HepG2 (cell line): ENCODE measurements at regions not wholly inside any gene's neighbourhood (a gene's known extent, or its start where the extent isn't known, plus 50 kb on each side); places are given as distances from the start of the nearest gene placed in this dataset.

Experiments
- ATAC-seq: fragments of 200-7000 bp; cut with Tn5 transposase; 3 replicates; pipeline ENCODE4 v1.9.1; 2020; ENCODE audit warnings: mild to moderate bottlenecking, moderate library complexity
- BruUV-seq: library from RNA; stranded (reverse); fragments of 400-500 nt; replicated peaks from 2 replicates; lab custom pipeline; 2021; lab: Mats Ljungman, UMichigan
- CTCF ChIA-PET: fragments of 300-600 bp; formaldehyde crosslinking; extraction: SDS; loops from one replicate; lab custom pipeline; 2021; ENCODE audit warnings: low total read pairs, inconsistent platforms, low intra/inter-chr PET ratio; lab: Yijun Ruan, JAX
- POLR2A ChIA-PET: fragments of 350-600 bp; sonication (Branson Sonifier 250); formaldehyde crosslinking; loops from one replicate; lab custom pipeline; 2020; ENCODE audit warnings: antibody characterized with exemption, inconsistent platforms; lab: Yijun Ruan, JAX
- DNase-seq: peaks from one replicate; pipeline ENCODE4 v3.0.0-alpha.2; 2015; ENCODE audit warnings: low spot score
- FAIRE-seq: peaks from 3 replicates; lab custom pipeline; 2011; peaks lifted over from hg19 to GRCh38; lab: Jason Lieb, UNC
- H2AFZ ChIP-seq: one replicate; pipeline ENCODE4 v1.6.1; 2011; ENCODE audit warnings: low read length, inconsistent platforms
- H3K27ac ChIP-seq: fragments of 300-600 bp; 3 replicates; pipeline ENCODE4 v1.8.0; 2011; ENCODE audit warnings: mixed run types, mild to moderate bottlenecking, mixed read lengths, low read length, inconsistent platforms; ENCODE audit not compliant: insufficient read depth; ENCODE audit errors: extremely low read length
- H3K27me3 ChIP-seq, 2 experiments: fragments of 200-600 bp in 1 of 2; 2 replicates in 1 of 2; 3 replicates in 1 of 2; pipeline versions ENCODE4 v1.6.0 to v1.8.0; 2011; ENCODE audit warnings: low read length in 2 of 2, mild to moderate bottlenecking in 2 of 2, moderate library complexity in 2 of 2, inconsistent platforms in 1 of 2; ENCODE audit not compliant: insufficient read depth in 2 of 2, control insufficient read depth in 1 of 2
- H3K36me3 ChIP-seq, 2 experiments: fragments of 200-600 bp in 1 of 2; replicated peaks in 1 of 2; 2 replicates in 1 of 2; 3 replicates in 1 of 2; pipeline versions ENCODE4 v1.5.1 to v1.8.0; 2011; ENCODE audit warnings: low read length in 2 of 2, inconsistent platforms in 1 of 2; ENCODE audit not compliant: insufficient read depth in 2 of 2, control insufficient read depth in 1 of 2
- H3K4me1 ChIP-seq: 2 replicates; pipeline ENCODE4 v1.5.1; 2012; ENCODE audit warnings: low read length, inconsistent platforms; ENCODE audit not compliant: insufficient read depth
- H3K4me2 ChIP-seq: 2 replicates; pipeline ENCODE4 v1.6.0; 2011; ENCODE audit warnings: low read depth, low read length, inconsistent platforms
- H3K4me3 ChIP-seq, 3 experiments: fragments of 200-600 bp in 1 of 3; sonication (generic), shearing (Covaris generic) in 1 of 3; replicated peaks in 1 of 3; 2 replicates each; pipeline ENCODE4 v1.5.1; 2011 to 2016; ENCODE audit warnings: low read length in 3 of 3, inconsistent platforms in 2 of 3, low read depth in 2 of 3, mild to moderate bottlenecking in 2 of 3, control low read depth in 1 of 3, mixed read lengths in 1 of 3; ENCODE audit not compliant: insufficient read depth in 1 of 3
- H3K79me2 ChIP-seq: one replicate; pipeline ENCODE4 v1.6.1; 2011; ENCODE audit warnings: low read length, inconsistent platforms; ENCODE audit not compliant: insufficient read depth
- H3K9ac ChIP-seq: 2 replicates; pipeline ENCODE4 v1.6.0; 2011; ENCODE audit warnings: mild to moderate bottlenecking, low read depth, low read length, inconsistent platforms; ENCODE audit not compliant: insufficient read depth
- H3K9me3 ChIP-seq: 2 replicates; pipeline ENCODE4 v1.5.1; 2012; ENCODE audit warnings: mild to moderate bottlenecking, low read length
- H4K20me1 ChIP-seq: 2 replicates; pipeline ENCODE4 v1.6.0; 2011; ENCODE audit warnings: inconsistent platforms, mild to moderate bottlenecking, low read length, moderate library complexity; ENCODE audit not compliant: insufficient read depth
- ARID3A ChIP-seq: IDR thresholded peaks from 2 replicates; pipeline ENCODE4 v1.6.1; 2012; ENCODE audit warnings: low read depth, low read length, improper control_type of control experiment
- SOX5 ChIP-seq: IDR thresholded peaks from 2 replicates; pipeline ENCODE4 v1.6.1; 2016; ENCODE audit warnings: borderline replicate concordance
- SUZ12 ChIP-seq: fragments of 150-350 bp; IDR thresholded peaks from 2 replicates; pipeline ENCODE4 v1.6.1; 2014; ENCODE audit warnings: low read depth, low read length
- ZBTB8A ChIP-seq: sonication (generic); formaldehyde crosslinking; IDR thresholded peaks from 2 replicates; pipeline ENCODE4 v1.4.0; 2020; ENCODE audit warnings: mild to moderate bottlenecking, low read depth, missing genetic modification reagents, borderline replicate concordance
- ZNF513 ChIP-seq: sonication (generic); formaldehyde crosslinking; conservative IDR thresholded peaks from 2 replicates; pipeline ENCODE4 v1.5.0; 2020; ENCODE audit warnings: missing genetic modification reagents
- ZNF747 ChIP-seq: sonication (generic); formaldehyde crosslinking; IDR thresholded peaks from 2 replicates; pipeline ENCODE4 v1.8.1; 2023; ENCODE audit warnings: missing genetic modification reagents, mild to moderate bottlenecking, borderline replicate concordance
- ZSCAN29 ChIP-seq: sonication (generic); formaldehyde crosslinking; conservative IDR thresholded peaks from 2 replicates; pipeline ENCODE4 v1.4.0; 2020; ENCODE audit warnings: mild to moderate bottlenecking, missing genetic modification reagents
- WGBS: methylation state at CpG from one replicate; pipeline ENCODE4 v1.1.6; 2017; ENCODE audit warnings: low lambda C conversion rate; 5-methylcytosine and 5-hydroxymethylcytosine counted together
- in situ Hi-C: cut with HindIII; loops from 2 replicates; pipeline ENCODE4 v1.10.0; 2017; ENCODE audit warnings: low pct_unique_long_range_greater_than_20kb; ENCODE audit not compliant: extremely low pct_ligation_motif_present
- intact Hi-C: fragments of 100-400 bp; cut with micrococcal nuclease; formaldehyde crosslinking; loops from one replicate; pipeline ENCODE4 v1.10.0; 2022; ENCODE audit not compliant: unreplicated experiment

DNA sequence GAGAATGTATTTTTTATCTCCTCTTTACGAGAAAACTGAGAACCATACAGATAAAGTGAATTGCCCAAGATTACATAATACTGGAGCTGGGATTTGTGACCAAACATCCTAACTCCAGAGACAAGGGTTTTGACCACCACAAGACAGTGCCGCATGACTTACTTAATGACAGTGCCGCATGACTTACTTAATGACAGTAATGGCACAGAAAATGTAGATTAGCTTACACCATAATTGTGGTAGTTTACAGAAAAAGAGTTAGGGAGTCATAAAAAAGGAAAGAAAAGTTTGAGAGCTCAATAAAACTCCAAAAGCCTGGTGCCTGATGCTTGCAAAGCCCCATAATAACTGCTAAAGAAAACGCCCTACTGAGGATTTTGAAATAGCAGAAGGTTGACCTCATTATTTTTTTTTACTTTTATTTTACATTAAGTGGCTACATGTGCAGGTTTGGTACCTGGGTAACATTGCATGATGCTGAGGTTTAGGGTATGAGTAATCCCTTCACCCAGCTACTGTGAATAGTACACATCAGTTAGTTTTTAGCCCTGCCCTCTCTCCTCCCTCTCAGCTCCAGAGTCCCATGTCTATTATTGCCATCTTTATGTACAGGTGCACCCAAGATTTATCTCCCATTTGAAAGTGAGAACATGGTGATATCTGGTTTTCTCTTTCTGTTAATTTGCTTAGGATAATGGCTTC is 310.0 kb upstream of the UBE2E3 start (continued):
- TF ChIP-seq ZNF513 (CRISPR knock-in tag), result no peak

DNA sequence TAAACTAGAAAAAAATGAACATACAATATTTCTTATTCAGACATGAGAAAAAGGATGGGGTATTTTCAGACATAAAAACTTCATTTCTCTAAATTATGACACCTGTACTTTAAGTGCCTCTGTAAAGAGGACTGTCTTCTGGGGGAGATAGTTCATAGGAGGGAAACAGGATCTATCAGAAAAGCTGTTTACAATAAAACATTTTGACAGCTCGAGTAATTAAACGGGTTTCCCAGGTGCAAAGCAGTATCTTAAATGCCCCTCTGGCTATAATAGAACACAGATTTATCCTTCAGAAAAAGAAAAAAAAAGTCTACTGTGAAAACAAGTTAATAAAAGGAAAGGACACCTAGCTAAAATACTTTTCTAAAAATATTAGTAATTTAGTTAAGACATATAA is 311.4 kb upstream of the UBE2E3 start:
- Histone ChIP-seq H3K4me1 (no peaks in the 10 kb centered on the region), H3K36me3 (no peaks in the 10 kb centered on the region), H2AFZ (no peak overlapping the region), H3K9me3 (no peaks in the 10 kb centered on the region), H3K4me3 (no peak overlapping the region), H3K27me3 (no peaks in the 10 kb centered on the region), H3K79me2 (no peaks in the 10 kb centered on the region), H3K27ac (no peak overlapping the region), H3K9ac (no peak overlapping the region), H4K20me1 (no peaks in the 10 kb centered on the region), H3K4me2 (no peak overlapping the region)
- FAIRE-seq, result no peak
- ChIA-PET POLR2A (no interaction called here), CTCF (no interaction called here)
- in situ Hi-C loops (no loop called here), intact Hi-C loops (no loop called here)
- DNase-seq, result no peak
- WGBS, result 0% methylated on average over 2 of the region's 2 CpGs
- no TSS peak for BruUV-seq
- TF ChIP-seq ZSCAN29 (CRISPR knock-in tag), result no peak
- no peak for TF ChIP-seq ARID3A
- TF ChIP-seq ZNF747 (CRISPR knock-in tag), result no peak
- no peak for TF ChIP-seq SOX5 (CRISPR knock-in tag)
- TF ChIP-seq ZBTB8A (CRISPR knock-in tag), result no peak
- TF ChIP-seq SUZ12, result no peak
- no peak for ATAC-seq
